Thoracic aorta (tissue), 2 donors: ENCODE measurements at regions not wholly inside any gene's neighbourhood (a gene's known extent, or its start where the extent isn't known, plus 50 kb on each side); places are given as distances from the start of the nearest gene placed in this dataset.
"Not testable (repeated sequence)": the region's sequence is repeated elsewhere in the genome, so short reads cannot be mapped to it uniquely, and the experiment has no call there.

ENCODE experiments used
- ATAC-seq: fragments of 150-250 bp; one replicate; pipeline ENCODE4 v1.8.0; 2017; ENCODE audit warnings: low read depth; ENCODE audit not compliant: insufficient number of reproducible peaks, low FRiP score
- DNase-seq: peaks from one replicate; pipeline ENCODE4 v3.0.0-alpha.2; 2020; ENCODE audit warnings: low spot score
- H3K27ac ChIP-seq, 2 donors: fragments of 200-600 bp; sonication (generic); 1 replicate in 1 of 2; 2 replicates in 1 of 2; pipeline ENCODE4 v1.5.1; 2016; ENCODE audit warnings: mild to moderate bottlenecking in 2 of 2, moderate library complexity in 2 of 2
- H3K27me3 ChIP-seq: fragments of 200-600 bp; sonication (generic); replicated peaks from 2 replicates; pipeline ENCODE4 v1.6.0; 2016; ENCODE audit warnings: mild to moderate bottlenecking; ENCODE audit not compliant: insufficient read depth
- H3K36me3 ChIP-seq: fragments of 200-600 bp; sonication (generic); one replicate; pipeline ENCODE4 v1.5.1; 2016
- H3K4me1 ChIP-seq, 2 donors: fragments of 200-600 bp; sonication (generic); 1 replicate in 1 of 2; 2 replicates in 1 of 2; pipeline versions ENCODE4 v1.5.1 to v1.6.0; 2016; ENCODE audit warnings: low read depth in 2 of 2, mild to moderate bottlenecking in 1 of 2; ENCODE audit not compliant: control insufficient read depth in 1 of 2
- H3K4me3 ChIP-seq: fragments of 200-600 bp; sonication (generic); 2 replicates; pipeline ENCODE4 v1.5.1; 2016; ENCODE audit warnings: mild to moderate bottlenecking
- H3K9me3 ChIP-seq: fragments of 200-600 bp; sonication (generic); 2 replicates; pipeline ENCODE4 v1.5.1; 2016
- CTCF ChIP-seq: fragments of 200-600 bp; sonication (generic); IDR thresholded peaks from one replicate; pipeline ENCODE4 v1.5.1; 2019; ENCODE audit warnings: antibody characterized with exemption

GRCh38 chr11:49389149-49389548 is 180.7 kb upstream of the FOLH1 start:
- not testable (repeated sequence) for H3K4me1 ChIP-seq, H3K36me3 ChIP-seq, H3K9me3 ChIP-seq, H3K27ac ChIP-seq, H3K4me3 ChIP-seq, H3K27me3 ChIP-seq, DNase-seq, ATAC-seq

GRCh38 chr11:49384371-49384770 is 176.0 kb upstream of the FOLH1 start:
- not testable (repeated sequence) for H3K9me3 ChIP-seq, H3K4me1 ChIP-seq, H3K27me3 ChIP-seq, DNase-seq, H3K27ac ChIP-seq, H3K4me3 ChIP-seq, ATAC-seq, H3K36me3 ChIP-seq

GRCh38 chr11:49377978-49378377 is 169.6 kb upstream of the FOLH1 start:
- TF ChIP-seq CTCF, result no peak
- no peak overlapping the region for H3K4me3 ChIP-seq
- no peak overlapping the region for H3K27ac ChIP-seq
- no peaks in the 10 kb centered on the region for H3K4me1 ChIP-seq
- H3K9me3 ChIP-seq, result no peaks in the 10 kb centered on the region
- DNase-seq (no peak), ATAC-seq (no peak)
- no peaks in the 10 kb centered on the region for H3K27me3 ChIP-seq
- H3K36me3 ChIP-seq, result no peaks in the 10 kb centered on the region

GRCh38 chr11:49373866-49374265 is 165.5 kb upstream of the FOLH1 start:
- not testable (repeated sequence) for ATAC-seq, H3K4me1 ChIP-seq, H3K27ac ChIP-seq, H3K36me3 ChIP-seq, H3K9me3 ChIP-seq, H3K4me3 ChIP-seq, DNase-seq, H3K27me3 ChIP-seq

- not testable (repeated sequence) for H3K27ac ChIP-seq, H3K4me1 ChIP-seq, H3K9me3 ChIP-seq, DNase-seq, ATAC-seq, H3K36me3 ChIP-seq, H3K27me3 ChIP-seq, H3K4me3 ChIP-seq
Observed at GRCh38 chr11:49373385-49373784, 165.0 kb upstream of the FOLH1 start.

- TF ChIP-seq CTCF, result peak; percentile 44
- not testable (repeated sequence) for H3K27ac ChIP-seq, ATAC-seq
Observed at GRCh38 chr11:49372137-49372536, 163.7 kb upstream of the FOLH1 start.

GRCh38 chr11:49368556-49368955 is 160.2 kb upstream of the FOLH1 start:
- not testable (repeated sequence) for ATAC-seq, H3K4me1 ChIP-seq, DNase-seq, H3K9me3 ChIP-seq, H3K36me3 ChIP-seq, H3K4me3 ChIP-seq, H3K27me3 ChIP-seq, H3K27ac ChIP-seq

More at GRCh38 chr11:49372137-49372536, 163.7 kb upstream of the FOLH1 start:
- not testable (repeated sequence) for H3K4me3 ChIP-seq, H3K27me3 ChIP-seq, H3K4me1 ChIP-seq, DNase-seq, H3K9me3 ChIP-seq, H3K36me3 ChIP-seq

- not testable (repeated sequence) for H3K27me3 ChIP-seq, H3K4me3 ChIP-seq, H3K4me1 ChIP-seq, ATAC-seq, H3K36me3 ChIP-seq, DNase-seq, H3K9me3 ChIP-seq
- H3K27ac ChIP-seq, result peak overlapping the region in 1 of 2 donors; percentile 75
Observed at GRCh38 chr11:49365375-49365774, 157.0 kb upstream of the FOLH1 start.

- not testable (repeated sequence) for H3K27me3 ChIP-seq, H3K4me1 ChIP-seq, H3K9me3 ChIP-seq, H3K4me3 ChIP-seq, H3K36me3 ChIP-seq, ATAC-seq, DNase-seq
- peak overlapping the region in 1 of 2 donors; percentile 40 for H3K27ac ChIP-seq
Observed at GRCh38 chr11:49362994-49363393, 154.6 kb upstream of the FOLH1 start.

GRCh38 chr11:49354536-49354935 is 146.1 kb upstream of the FOLH1 start:
- H3K9me3 ChIP-seq, H3K4me3 ChIP-seq, DNase-seq, H3K36me3 ChIP-seq, H3K4me1 ChIP-seq, ATAC-seq, H3K27me3 ChIP-seq, H3K27ac ChIP-seq: not testable (repeated sequence)

- H3K27me3 ChIP-seq, H3K9me3 ChIP-seq, H3K27ac ChIP-seq, H3K4me3 ChIP-seq, DNase-seq, H3K36me3 ChIP-seq, ATAC-seq, H3K4me1 ChIP-seq: not testable (repeated sequence)
Observed at GRCh38 chr11:49352868-49353267, 144.5 kb upstream of the FOLH1 start.
